K562 (cell line): ENCODE measurements at regions not wholly inside any gene's neighbourhood (a gene's known extent, or its start where the extent isn't known, plus 50 kb on each side); places are given as distances from the start of the nearest gene placed in this dataset.
A peak's percentile ranks its signal among the peaks of the same experiment; 100 is the strongest.

Experiments
- ATAC-seq: fragments of 200-7000 bp; cut with Tn5 transposase; 3 replicates; pipeline ENCODE4 v1.9.1; 2020; ENCODE audit warnings: moderate library complexity
- BruUV-seq: library from RNA; stranded (reverse); fragments of 400-500 nt; replicated peaks from 2 replicates; lab custom pipeline; 2021; lab: Mats Ljungman, UMichigan
- CTCF ChIA-PET: fragments of 300-600 bp; formaldehyde crosslinking; extraction: SDS; loops from one replicate; lab custom pipeline; 2021; ENCODE audit warnings: low intra/inter-chr PET ratio; lab: Yijun Ruan, JAX
- POLR2A ChIA-PET: fragments of 300-600, 350-650 bp; sonication (Branson Sonifier 250); formaldehyde crosslinking; extraction: SDS; loops from one replicate; lab custom pipeline; 2021; ENCODE audit warnings: antibody characterized with exemption, inconsistent platforms; lab: Yijun Ruan, JAX
- DNase-seq, 4 experiments: peaks; one replicate each; pipeline versions ENCODE4 v3.0.0 to v3.0.0-alpha.2; 2011 to 2018; ENCODE audit warnings: low spot score in 3 of 4, mixed read lengths in 3 of 4; ENCODE audit errors: extremely low read depth in 1 of 4
- FAIRE-seq: peaks from 2 replicates; lab custom pipeline; 2011; peaks lifted over from hg19 to GRCh38; lab: Jason Lieb, UNC
- H2AFZ ChIP-seq: 2 replicates; pipeline ENCODE4 v1.6.0; 2011; ENCODE audit warnings: low read depth, low read length, control low read depth, inconsistent platforms
- H3K27ac ChIP-seq: fragments of 200-600 bp; 3 replicates; pipeline ENCODE4 v1.8.0; 2011; ENCODE audit warnings: low read depth, mild to moderate bottlenecking, control low read depth, inconsistent platforms, low read length, moderate library complexity, mixed read lengths; ENCODE audit errors: extremely low read depth
- H3K27me3 ChIP-seq, 2 experiments: fragments of 300-600 bp in 1 of 2; 2 replicates in 1 of 2; 3 replicates in 1 of 2; pipeline versions ENCODE4 v1.6.0 to v1.8.0; 2011; ENCODE audit warnings: inconsistent platforms in 2 of 2, low read length in 2 of 2, mild to moderate bottlenecking in 1 of 2, mixed read lengths in 1 of 2, moderate library complexity in 1 of 2; ENCODE audit not compliant: control insufficient read depth in 2 of 2, insufficient read depth in 2 of 2
- H3K36me3 ChIP-seq: fragments of 300-600 bp; 3 replicates; pipeline ENCODE4 v1.8.0; 2011; ENCODE audit warnings: mild to moderate bottlenecking, low read length, inconsistent platforms; ENCODE audit not compliant: control insufficient read depth, insufficient read depth
- H3K4me1 ChIP-seq, 2 experiments: fragments of 200-600 bp in 1 of 2; replicated peaks in 1 of 2; 2 replicates in 1 of 2; 3 replicates in 1 of 2; pipeline versions ENCODE4 v1.5.1 to v1.8.0; 2011; ENCODE audit warnings: inconsistent platforms in 2 of 2, low read length in 2 of 2, mild to moderate bottlenecking in 1 of 2, mixed read lengths in 1 of 2, moderate library complexity in 1 of 2; ENCODE audit not compliant: control insufficient read depth in 2 of 2, insufficient read depth in 2 of 2
- H3K4me2 ChIP-seq: 2 replicates; pipeline ENCODE4 v1.6.1; 2011; ENCODE audit warnings: low read length, control low read depth, inconsistent platforms, mixed read lengths; ENCODE audit not compliant: insufficient read depth
- H3K4me3 ChIP-seq: fragments of 200-600 bp; sonication (generic), shearing (Covaris generic); 2 replicates; pipeline ENCODE4 v1.5.1; 2016; ENCODE audit warnings: control low read depth, inconsistent platforms
- H3K79me2 ChIP-seq: fragments of 200-600 bp; 3 replicates; pipeline ENCODE4 v1.8.0; 2011; ENCODE audit warnings: low read length, inconsistent platforms; ENCODE audit not compliant: control insufficient read depth, insufficient read depth
- H3K9ac ChIP-seq, 2 experiments: 2 replicates each; pipeline versions ENCODE4 v1.6.0 to v1.6.1; 2011; ENCODE audit warnings: low read depth in 2 of 2, low read length in 2 of 2, control low read depth in 1 of 2, inconsistent platforms in 1 of 2, mild to moderate bottlenecking in 1 of 2, mixed read lengths in 1 of 2; ENCODE audit not compliant: insufficient read depth in 1 of 2
- H3K9me1 ChIP-seq: one replicate; pipeline ENCODE4 v1.6.0; 2011; ENCODE audit warnings: inconsistent platforms, mild to moderate bottlenecking, low read length, moderate library complexity; ENCODE audit not compliant: control insufficient read depth, insufficient read depth
- H3K9me3 ChIP-seq: replicated peaks from 2 replicates; pipeline ENCODE4 v1.5.1; 2011; ENCODE audit warnings: low read depth, low read length, inconsistent platforms; ENCODE audit not compliant: control insufficient read depth, insufficient read depth
- H4K20me1 ChIP-seq: replicated peaks from 2 replicates; pipeline ENCODE4 v1.6.1; 2011; ENCODE audit warnings: low read length, inconsistent platforms, mixed read lengths; ENCODE audit not compliant: control insufficient read depth, insufficient read depth
- ATF4 ChIP-seq: fragments of 450-650 bp; formaldehyde crosslinking; IDR thresholded peaks from 2 replicates; pipeline ENCODE4 v1.4.0; 2022; ENCODE audit warnings: mild to moderate bottlenecking, moderate library complexity
- CAMTA2 ChIP-seq: fragments of 250-450 bp; sonication (Bioruptor Pico); conservative IDR thresholded peaks from 2 replicates; pipeline ENCODE4 v1.5.1; 2022
- CBX1 ChIP-seq: sonication (generic); IDR thresholded peaks from 2 replicates; pipeline ENCODE4 v1.6.1; 2016; ENCODE audit warnings: antibody characterized with exemption, low read depth, mild to moderate bottlenecking
- CEBPB ChIP-seq: fragments of 450-650 bp; IDR thresholded peaks from 2 replicates; pipeline ENCODE4 v1.6.1; 2016; ENCODE audit warnings: missing genetic modification characterization, missing compliant biosample characterization
- DLX4 ChIP-seq: fragments of 250-450 bp; sonication (Bioruptor Pico); IDR thresholded peaks from 2 replicates; pipeline ENCODE4 v1.6.1; 2021; ENCODE audit warnings: mild to moderate bottlenecking
- EP300 ChIP-seq: IDR thresholded peaks from 2 replicates; pipeline ENCODE4 v1.6.1; 2012; ENCODE audit warnings: low read length, improper control_type of control experiment
- ETV5 ChIP-seq: sonication (generic); formaldehyde crosslinking; IDR thresholded peaks from 2 replicates; pipeline ENCODE4 v1.4.0; 2020; ENCODE audit warnings: low read depth, mild to moderate bottlenecking, missing genetic modification reagents
- POLR2B ChIP-seq: fragments of 450-650 bp; IDR thresholded peaks from 2 replicates; pipeline ENCODE4 v1.6.1; 2018; ENCODE audit warnings: low read depth; ENCODE audit not compliant: partially characterized antibody
- RBM39 ChIP-seq: fragments of 200-400 bp; formaldehyde crosslinking; optimal IDR thresholded peaks from 2 replicates; pipeline ENCODE3; 2018; ENCODE audit warnings: low read depth, low read length
- TBP ChIP-seq: optimal IDR thresholded peaks from 2 replicates; pipeline ENCODE3; 2011; ENCODE audit warnings: low read depth, low read length, improper control_type of control experiment
- ZBTB1 ChIP-seq: sonication (generic); formaldehyde crosslinking; IDR thresholded peaks from 2 replicates; pipeline ENCODE4 v1.8.1; 2023; ENCODE audit warnings: missing genetic modification reagents, low read depth, mild to moderate bottlenecking, borderline replicate concordance
- ZNF518B ChIP-seq: fragments of 250-450 bp; sonication (Bioruptor Pico); IDR thresholded peaks from 2 replicates; pipeline ENCODE4 v1.5.0; 2021; ENCODE audit warnings: mild to moderate bottlenecking, moderate library complexity
- WGBS: fragments of 100-300 bp; shearing (Covaris generic); methylation state at CpG from one replicate; pipeline ENCODE4 v1.1.6; 2016; ENCODE audit warnings: low coverage, mixed read lengths; ENCODE audit not compliant: insufficient coverage; ENCODE audit errors: missing lambda C conversion rate; 5-methylcytosine and 5-hydroxymethylcytosine counted together
- in situ Hi-C: fragments of 300-500 bp; cut with MboI; formaldehyde crosslinking; loops from 4 replicates; pipeline ENCODE4 v1.15.0; 2018; ENCODE audit warnings: inconsistent platforms, mixed read lengths
- intact Hi-C: fragments of 100-400 bp; cut with micrococcal nuclease; formaldehyde crosslinking; loops from 2 replicates; pipeline ENCODE4 v1.14.2; 2022

- BruUV-seq, result no TSS peak
- no peak for ATAC-seq
- intact Hi-C loops (no loop called here), in situ Hi-C loops (no loop called here)
- no peaks in the 10 kb centered on the region for H3K4me1 ChIP-seq
- TF ChIP-seq ATF4 (peak; percentile 77), POLR2B (no peak)
- H3K4me3 ChIP-seq, result no peak overlapping the region
- FAIRE-seq, result no peak
- H3K9me1 ChIP-seq, result no peaks in the 10 kb centered on the region
- POLR2A ChIA-PET, result no interaction called here
- no peak overlapping the region for H3K4me2 ChIP-seq
- H3K79me2 ChIP-seq, result no peaks in the 10 kb centered on the region
- no peaks in the 10 kb centered on the region for H3K27me3 ChIP-seq
- H2AFZ ChIP-seq, result no peak overlapping the region
- no peak for DNase-seq
- H3K9ac ChIP-seq, result no peak overlapping the region
- CTCF ChIA-PET, result no interaction called here
- WGBS, result 0% methylated on average over 1 of the region's 1 CpG
- no peaks in the 10 kb centered on the region for H4K20me1 ChIP-seq
- no peak overlapping the region for H3K27ac ChIP-seq
- H3K9me3 ChIP-seq, result no peaks in the 10 kb centered on the region
- H3K36me3 ChIP-seq, result no peaks in the 10 kb centered on the region
Measured at GRCh38 chr1:55947446-55947845, 631.9 kb downstream of the PLPP3 start.

DNA sequence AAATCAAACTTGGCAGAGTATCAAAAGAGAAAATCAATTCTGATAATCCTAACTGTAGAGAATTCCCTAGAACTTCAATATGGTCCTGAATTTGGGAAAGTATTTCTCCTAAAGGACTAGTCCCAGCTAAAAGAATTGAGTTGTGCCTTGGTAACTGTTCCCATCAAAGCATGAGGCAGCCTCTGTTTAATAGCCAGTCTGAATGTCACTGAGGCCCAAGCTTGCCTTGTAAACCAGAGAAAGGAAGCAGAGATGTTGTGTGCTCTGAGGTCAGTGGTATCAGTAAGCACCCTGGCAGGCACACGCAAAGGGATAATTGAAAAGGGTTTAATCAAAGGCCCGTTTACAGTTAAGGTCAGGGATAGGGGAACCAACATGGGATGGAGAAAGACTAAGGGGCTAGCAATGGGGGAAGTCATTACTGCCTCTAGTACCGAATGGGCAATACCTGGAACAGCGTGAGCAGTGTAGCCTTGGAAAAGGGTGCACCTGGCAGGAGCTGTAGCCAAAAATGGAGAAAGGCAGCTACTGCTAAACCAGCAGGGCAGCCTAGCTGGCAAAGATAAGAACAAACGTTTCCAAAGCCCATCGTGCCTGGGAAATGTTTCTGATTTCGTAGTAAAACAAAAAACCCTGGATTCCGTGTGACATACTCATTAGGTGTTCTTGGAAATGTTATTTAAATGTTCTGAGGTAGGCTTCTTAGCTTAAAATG lies 635.5 kb downstream of the PLPP3 start:
- BruUV-seq, result no TSS peak
- DNase-seq (no peak), FAIRE-seq (no peak), ATAC-seq (no peak)
- no peaks in the 10 kb centered on the region for H3K4me1 ChIP-seq
- intact Hi-C loops (no loop called here), in situ Hi-C loops (no loop called here)
- H3K9me3 ChIP-seq, result no peaks in the 10 kb centered on the region
- no peak overlapping the region for H3K4me3 ChIP-seq
- H3K9ac ChIP-seq, result no peak overlapping the region
- no peak overlapping the region for H3K4me2 ChIP-seq
- 0% methylated on average over 8 of the region's 8 CpGs for WGBS
- ChIA-PET POLR2A (no interaction called here), CTCF (no interaction called here)
- H2AFZ ChIP-seq, result no peak overlapping the region
- H3K36me3 ChIP-seq, result no peaks in the 10 kb centered on the region
- no peak overlapping the region for H3K27ac ChIP-seq
- no peaks in the 10 kb centered on the region for H4K20me1 ChIP-seq
- H3K79me2 ChIP-seq, result no peaks in the 10 kb centered on the region
- no peaks in the 10 kb centered on the region for H3K27me3 ChIP-seq
- H3K9me1 ChIP-seq, result no peaks in the 10 kb centered on the region
- TF ChIP-seq ZNF518B, result no peak
- no peak for TF ChIP-seq ZBTB1 (CRISPR knock-in tag)
- no peak for TF ChIP-seq DLX4
- TF ChIP-seq RBM39, result no peak
- TF ChIP-seq EP300, result no peak
- no peak for TF ChIP-seq TBP
- no peak for TF ChIP-seq CEBPB (tag)
- no peak for TF ChIP-seq CBX1
- no peak for TF ChIP-seq ETV5 (CRISPR knock-in tag)
- TF ChIP-seq CAMTA2, result no peak
